Fibroblast of peridontal ligament (primary cell): ENCODE measurements at regions not wholly inside any gene's neighbourhood (a gene's known extent, or its start where the extent isn't known, plus 50 kb on each side); places are given as distances from the start of the nearest gene placed in this dataset.

ENCODE experiments used
- DNase-seq: peaks from one replicate; pipeline ENCODE4 v3.0.0-alpha.2; 2010; ENCODE audit errors: extremely low read depth

GRCh38 chr1:98044766-98045165 is 123.9 kb upstream of the DPYD start:
- no peak for DNase-seq

GRCh38 chr1:98044071-98044697 is 123.3 kb upstream of the DPYD start:
- no peak for DNase-seq

- peak; percentile 65 for DNase-seq
Observed at GRCh38 chr1:98035602-98036002, 114.8 kb upstream of the DPYD start.

- no peak for DNase-seq
Observed at GRCh38 chr1:98034505-98034904, 113.7 kb upstream of the DPYD start.

- DNase-seq = no peak
Observed at GRCh38 chr1:98032958-98033357, 112.1 kb upstream of the DPYD start.

GRCh38 chr1:98030976-98031375 is 110.1 kb upstream of the DPYD start:
- DNase-seq = no peak

- peak; percentile 59 for DNase-seq
Observed at GRCh38 chr1:98030483-98030882, 109.6 kb upstream of the DPYD start.

GRCh38 chr1:98028800-98029199 is 108.0 kb upstream of the DPYD start:
- DNase-seq = no peak

- DNase-seq = no peak
Observed at GRCh38 chr1:98027103-98027705, 106.4 kb upstream of the DPYD start.

- no peak for DNase-seq
Observed at GRCh38 chr1:98025858-98026257, 105.0 kb upstream of the DPYD start.

GRCh38 chr1:98021126-98021525 is 100.3 kb upstream of the DPYD start:
- DNase-seq = no peak

- DNase-seq = no peak
Observed at GRCh38 chr1:98019747-98020146, 98.9 kb upstream of the DPYD start.

GRCh38 chr1:98018074-98018473 is 97.2 kb upstream of the DPYD start:
- no peak for DNase-seq

- no peak for DNase-seq
Observed at GRCh38 chr1:98017184-98017583, 96.3 kb upstream of the DPYD start.

- DNase-seq = no peak
Observed at GRCh38 chr1:98008373-98008772, 87.5 kb upstream of the DPYD start.

GRCh38 chr1:98005326-98006010 is 84.6 kb upstream of the DPYD start:
- no peak for DNase-seq

- DNase-seq = no peak
Observed at GRCh38 chr1:98003442-98003841, 82.6 kb upstream of the DPYD start.

- DNase-seq = no peak
Observed at GRCh38 chr1:98002288-98002687, 81.5 kb upstream of the DPYD start.

GRCh38 chr1:98001764-98002163 is 80.9 kb upstream of the DPYD start:
- peak; percentile 48 for DNase-seq

GRCh38 chr1:97999320-97999719 is 78.5 kb upstream of the DPYD start:
- peak; percentile 90 for DNase-seq

- no peak for DNase-seq
Observed at GRCh38 chr1:97996880-97997279, 76.0 kb upstream of the DPYD start.

- DNase-seq = peak; percentile 69
Observed at GRCh38 chr1:97989094-97989680, 68.4 kb upstream of the DPYD start.
